KMS-11 (cell line): ENCODE measurements at regions not wholly inside any gene's neighbourhood (a gene's known extent, or its start where the extent isn't known, plus 50 kb on each side); places are given as distances from the start of the nearest gene placed in this dataset.

Experiments used
- H2AFZ ChIP-seq: fragments of 200-600 bp; sonication (generic); 2 replicates; pipeline ENCODE4 v1.6.1; 2016; ENCODE audit warnings: antibody characterized with exemption, mixed run types, low read depth
- H3K27ac ChIP-seq: fragments of 200-600 bp; sonication (generic); 2 replicates; pipeline ENCODE4 v1.6.1; 2016; ENCODE audit warnings: mild to moderate bottlenecking, mixed run types
- H3K27me3 ChIP-seq: fragments of 200-600 bp; sonication (generic); 2 replicates; pipeline ENCODE4 v1.6.1; 2017; ENCODE audit warnings: mild to moderate bottlenecking, low read depth, mixed run types, moderate library complexity; ENCODE audit not compliant: insufficient read depth
- H3K36me3 ChIP-seq: fragments of 200-600 bp; sonication (generic); 2 replicates; pipeline ENCODE4 v1.6.1; 2017; ENCODE audit warnings: mild to moderate bottlenecking, mixed run types; ENCODE audit not compliant: insufficient read depth
- H3K4me1 ChIP-seq: fragments of 200-600 bp; sonication (generic); 2 replicates; pipeline ENCODE4 v1.6.1; 2016; ENCODE audit warnings: mild to moderate bottlenecking, low read depth, mixed run types; ENCODE audit not compliant: poor library complexity, severe bottlenecking
- H3K4me2 ChIP-seq: fragments of 200-600 bp; sonication (generic); 2 replicates; pipeline ENCODE4 v1.7.0; 2016; ENCODE audit warnings: mild to moderate bottlenecking, mixed run types
- H3K4me3 ChIP-seq: fragments of 200-600 bp; sonication (generic); IDR thresholded peaks from 2 replicates; pipeline ENCODE4 v1.6.1; 2017; ENCODE audit warnings: low read depth, low read length, mixed read lengths; ENCODE audit not compliant: insufficient read depth
- H3K79me2 ChIP-seq: fragments of 200-600 bp; sonication (generic); 2 replicates; pipeline ENCODE4 v1.6.1; 2016; ENCODE audit warnings: low read depth, mixed run types; ENCODE audit not compliant: insufficient read depth
- H3K9ac ChIP-seq: fragments of 200-600 bp; sonication (generic); 2 replicates; pipeline ENCODE4 v1.6.1; 2016; ENCODE audit warnings: mild to moderate bottlenecking, mixed run types
- H4K20me1 ChIP-seq: fragments of 200-600 bp; sonication (generic); 2 replicates; pipeline ENCODE4 v1.6.1; 2016; ENCODE audit warnings: mild to moderate bottlenecking, mixed run types; ENCODE audit not compliant: insufficient read depth
- TF ChIP-seq, protein P1 (sequence below): fragments of 200-600 bp; sonication (generic); conservative IDR thresholded peaks from 2 replicates; pipeline ENCODE4 v1.6.1; 2017; ENCODE audit warnings: low read depth, mild to moderate bottlenecking, antibody characterized with exemption, low read length, moderate library complexity, mixed read lengths

GRCh38 chr2:122062506-122062905, 307.1 kb downstream of the TSN start:
- H3K4me3 ChIP-seq = no peak overlapping the region
- no peaks in the 10 kb centered on the region for H3K4me1 ChIP-seq
- no peaks in the 10 kb centered on the region for H3K36me3 ChIP-seq
- H3K27ac ChIP-seq = no peak overlapping the region
- H3K79me2 ChIP-seq = no peaks in the 10 kb centered on the region
- no peak overlapping the region for H2AFZ ChIP-seq
- H3K4me2 ChIP-seq = no peak overlapping the region
- H3K27me3 ChIP-seq = no peaks in the 10 kb centered on the region
- no peaks in the 10 kb centered on the region for H4K20me1 ChIP-seq
- TF ChIP-seq, protein P1, sequence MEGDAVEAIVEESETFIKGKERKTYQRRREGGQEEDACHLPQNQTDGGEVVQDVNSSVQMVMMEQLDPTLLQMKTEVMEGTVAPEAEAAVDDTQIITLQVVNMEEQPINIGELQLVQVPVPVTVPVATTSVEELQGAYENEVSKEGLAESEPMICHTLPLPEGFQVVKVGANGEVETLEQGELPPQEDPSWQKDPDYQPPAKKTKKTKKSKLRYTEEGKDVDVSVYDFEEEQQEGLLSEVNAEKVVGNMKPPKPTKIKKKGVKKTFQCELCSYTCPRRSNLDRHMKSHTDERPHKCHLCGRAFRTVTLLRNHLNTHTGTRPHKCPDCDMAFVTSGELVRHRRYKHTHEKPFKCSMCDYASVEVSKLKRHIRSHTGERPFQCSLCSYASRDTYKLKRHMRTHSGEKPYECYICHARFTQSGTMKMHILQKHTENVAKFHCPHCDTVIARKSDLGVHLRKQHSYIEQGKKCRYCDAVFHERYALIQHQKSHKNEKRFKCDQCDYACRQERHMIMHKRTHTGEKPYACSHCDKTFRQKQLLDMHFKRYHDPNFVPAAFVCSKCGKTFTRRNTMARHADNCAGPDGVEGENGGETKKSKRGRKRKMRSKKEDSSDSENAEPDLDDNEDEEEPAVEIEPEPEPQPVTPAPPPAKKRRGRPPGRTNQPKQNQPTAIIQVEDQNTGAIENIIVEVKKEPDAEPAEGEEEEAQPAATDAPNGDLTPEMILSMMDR = no peak
- H3K9ac ChIP-seq = no peak overlapping the region

DNA sequence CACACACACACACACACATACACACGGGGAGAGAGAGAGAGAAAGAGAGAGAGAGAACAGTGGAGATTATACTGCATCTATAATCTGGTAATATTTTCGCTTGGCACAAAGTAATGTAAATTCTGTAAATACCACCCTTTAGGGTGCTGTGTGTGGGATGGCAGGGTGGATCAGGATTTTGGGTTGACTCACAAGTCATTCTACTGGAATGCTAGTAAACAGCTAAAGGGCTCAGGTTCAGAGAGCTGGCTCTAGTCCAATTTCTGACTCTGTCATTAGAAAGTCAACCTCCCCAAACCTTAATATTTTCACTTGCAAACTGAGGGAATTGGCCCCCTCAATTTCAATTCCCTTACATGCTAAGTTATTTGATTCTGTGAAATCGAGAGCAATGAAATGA, 308.3 kb downstream of the TSN start:
- H3K36me3 ChIP-seq = no peaks in the 10 kb centered on the region
- H3K4me3 ChIP-seq = no peak overlapping the region
- no peak overlapping the region for H3K27ac ChIP-seq
- H3K27me3 ChIP-seq = no peaks in the 10 kb centered on the region
- no peak overlapping the region for H2AFZ ChIP-seq
- no peak overlapping the region for H3K9ac ChIP-seq
- TF ChIP-seq, protein P1 = no peak
- no peak overlapping the region for H3K4me2 ChIP-seq
- H4K20me1 ChIP-seq = no peaks in the 10 kb centered on the region
- H3K79me2 ChIP-seq = no peaks in the 10 kb centered on the region
- H3K4me1 ChIP-seq = no peaks in the 10 kb centered on the region

DNA sequence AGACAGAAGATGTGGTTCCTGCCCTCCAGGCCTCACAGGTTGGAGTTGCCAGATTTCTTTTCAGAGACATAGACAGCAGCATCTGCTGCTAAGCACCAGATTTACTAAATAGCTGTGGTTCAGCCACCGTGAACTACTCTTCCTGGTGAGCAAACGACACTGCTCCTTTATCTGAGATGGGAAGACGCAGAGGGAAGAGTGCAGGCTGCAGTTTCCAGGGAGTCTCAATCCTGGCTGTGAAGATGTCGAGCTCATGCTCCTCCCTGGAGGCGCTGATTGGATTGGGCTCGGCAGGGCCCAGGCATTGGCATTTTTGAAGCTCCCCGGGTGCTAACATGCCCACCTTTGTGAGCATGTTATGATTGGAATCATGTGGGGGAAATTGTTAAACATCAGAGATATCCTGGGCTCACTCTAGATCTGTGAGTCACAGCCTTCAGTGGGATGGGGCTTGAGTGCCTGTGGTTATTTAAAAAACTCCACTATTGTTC, 314.8 kb downstream of the TSN start:
- Histone ChIP-seq H3K4me1 (no peaks in the 10 kb centered on the region), H3K36me3 (no peaks in the 10 kb centered on the region), H3K9ac (no peak overlapping the region), H2AFZ (no peak overlapping the region), H3K4me2 (no peak overlapping the region), H4K20me1 (no peaks in the 10 kb centered on the region), H3K27me3 (no peaks in the 10 kb centered on the region), H3K27ac (no peak overlapping the region), H3K79me2 (no peaks in the 10 kb centered on the region), H3K4me3 (no peak overlapping the region)
- TF ChIP-seq, protein P1 = no peak

DNA sequence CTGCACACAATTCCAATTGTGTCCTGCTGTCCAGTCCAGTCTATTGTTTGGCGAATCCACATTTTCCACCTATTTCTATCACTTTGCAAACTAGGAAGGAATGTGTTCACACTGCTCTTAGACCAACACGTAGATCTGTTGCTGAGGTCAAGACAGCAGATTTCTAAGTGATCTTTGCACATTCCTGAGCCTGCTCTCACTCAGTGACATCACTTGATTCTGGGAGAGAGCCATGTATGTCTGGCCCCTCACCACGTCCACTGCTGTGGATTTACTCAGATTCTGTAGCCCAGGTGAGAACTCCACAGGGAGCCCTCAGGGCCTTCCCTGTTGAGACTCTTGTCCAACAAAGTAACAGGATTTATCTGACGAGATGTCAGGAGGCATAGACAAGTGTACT, 317.2 kb downstream of the TSN start:
- H3K9ac ChIP-seq = no peak overlapping the region
- no peak overlapping the region for H3K4me2 ChIP-seq
- no peaks in the 10 kb centered on the region for H3K4me1 ChIP-seq
- H3K27me3 ChIP-seq = no peaks in the 10 kb centered on the region
- no peak overlapping the region for H3K4me3 ChIP-seq
- no peaks in the 10 kb centered on the region for H3K36me3 ChIP-seq
- TF ChIP-seq, protein P1 = no peak
- H2AFZ ChIP-seq = no peak overlapping the region
- no peaks in the 10 kb centered on the region for H3K79me2 ChIP-seq
- H4K20me1 ChIP-seq = no peaks in the 10 kb centered on the region
- no peak overlapping the region for H3K27ac ChIP-seq
